Neural crest cell (in vitro differentiated cells): ENCODE measurements at regions not wholly inside any gene's neighbourhood (a gene's known extent, or its start where the extent isn't known, plus 50 kb on each side); places are given as distances from the start of the nearest gene placed in this dataset.

Experiments
- DNase-seq: peaks from one replicate; pipeline ENCODE4 v3.0.0; 2021; ENCODE audit warnings: low read depth, mixed read lengths, low spot score
- H3K27ac Mint-ChIP-seq: one replicate; pipeline ENCODE4 v1.8.0; 2021; ENCODE audit warnings: mild to moderate bottlenecking, mixed read lengths; ENCODE audit not compliant: unreplicated experiment
- H3K27me3 Mint-ChIP-seq: 2 replicates; pipeline ENCODE4 v1.8.0; 2021; ENCODE audit warnings: low read depth, mild to moderate bottlenecking, mixed read lengths
- H3K36me3 Mint-ChIP-seq: 2 replicates; pipeline ENCODE4 v1.8.0; 2021; ENCODE audit warnings: low read depth, mild to moderate bottlenecking, mixed read lengths
- H3K4me1 Mint-ChIP-seq: 2 replicates; pipeline ENCODE4 v1.8.0; 2021; ENCODE audit warnings: mixed read lengths
- H3K4me3 Mint-ChIP-seq: one replicate; pipeline ENCODE4 v1.8.0; 2021; ENCODE audit warnings: mild to moderate bottlenecking, mixed read lengths
- H3K9me3 Mint-ChIP-seq: 2 replicates; pipeline ENCODE4 v1.8.0; 2021; ENCODE audit warnings: mixed read lengths
- CTCF ChIP-seq: fragments of 200-600 bp; sonication (generic); conservative IDR thresholded peaks from 2 replicates; pipeline ENCODE4 v1.5.0; 2021; ENCODE audit warnings: antibody characterized with exemption, mild to moderate bottlenecking

GRCh38 chr5:21236104-21236503, 1248.1 kb upstream of the CDH18 start:
- no peaks in the 10 kb centered on the region for H3K36me3 Mint-ChIP-seq
- DNase-seq, result no peak
- no peak overlapping the region for H3K4me3 Mint-ChIP-seq
- no peaks in the 10 kb centered on the region for H3K4me1 Mint-ChIP-seq
- no peaks in the 10 kb centered on the region for H3K27me3 Mint-ChIP-seq
- H3K9me3 Mint-ChIP-seq, result no peaks in the 10 kb centered on the region
- no peak overlapping the region for H3K27ac Mint-ChIP-seq
- no peak for TF ChIP-seq CTCF

GRCh38 chr5:21225223-21226064, 1237.4 kb upstream of the CDH18 start:
- H3K36me3 Mint-ChIP-seq, result no peaks in the 10 kb centered on the region
- H3K27ac Mint-ChIP-seq, result no peak overlapping the region
- no peaks in the 10 kb centered on the region for H3K27me3 Mint-ChIP-seq
- no peak for TF ChIP-seq CTCF
- H3K4me3 Mint-ChIP-seq, result no peak overlapping the region
- no peaks in the 10 kb centered on the region for H3K4me1 Mint-ChIP-seq
- no peak for DNase-seq
- peaks cover 4% of the 10 kb centered on the region for H3K9me3 Mint-ChIP-seq

- Mint-ChIP-seq H3K27me3 (no peaks in the 10 kb centered on the region), H3K9me3 (no peaks in the 10 kb centered on the region), H3K27ac (no peak overlapping the region), H3K36me3 (no peaks in the 10 kb centered on the region), H3K4me3 (no peak overlapping the region), H3K4me1 (no peaks in the 10 kb centered on the region)
- no peak for DNase-seq
- TF ChIP-seq CTCF, result no peak
These were observed 1233.6 kb upstream of the CDH18 start for GRCh38 chr5:21221616-21222015.

- H3K4me3 Mint-ChIP-seq, result no peak overlapping the region
- no peak for TF ChIP-seq CTCF
- no peaks in the 10 kb centered on the region for H3K4me1 Mint-ChIP-seq
- DNase-seq, result no peak
- no peaks in the 10 kb centered on the region for H3K36me3 Mint-ChIP-seq
- H3K27ac Mint-ChIP-seq, result no peak overlapping the region
- no peaks in the 10 kb centered on the region for H3K9me3 Mint-ChIP-seq
- H3K27me3 Mint-ChIP-seq, result no peaks in the 10 kb centered on the region
These were observed 1232.0 kb upstream of the CDH18 start for GRCh38 chr5:21219966-21220365.

- no peak for TF ChIP-seq CTCF
- Mint-ChIP-seq H3K4me3 (no peak overlapping the region), H3K4me1 (no peaks in the 10 kb centered on the region), H3K36me3 (no peaks in the 10 kb centered on the region), H3K27me3 (no peaks in the 10 kb centered on the region), H3K27ac (no peak overlapping the region), H3K9me3 (no peaks in the 10 kb centered on the region)
- DNase-seq, result no peak
These were observed 1231.3 kb upstream of the CDH18 start for GRCh38 chr5:21219251-21219650.
